Activated CD8-positive, alpha-beta T cell treated with anti-CD3 and anti-CD28 coated beads for 36 hours (primary cell): ENCODE measurements at regions not wholly inside any gene's neighbourhood (a gene's known extent, or its start where the extent isn't known, plus 50 kb on each side); places are given as distances from the start of the nearest gene placed in this dataset.

Source experiments
- ATAC-seq: fragments of 200-7000 bp; cut with Tn5 transposase; one replicate; pipeline ENCODE4 v1.10.0; 2021; ENCODE audit warnings: mild to moderate bottlenecking, moderate library complexity
- CTCF ChIA-PET: fragments of 350-600 bp; sonication (Branson Sonifier 250); formaldehyde crosslinking; loops from one replicate; lab custom pipeline; 2021; ENCODE audit warnings: antibody characterized with exemption; lab: Charles Lee
- POLR2A ChIA-PET: fragments of 350-600 bp; sonication (Branson Sonifier 250); formaldehyde crosslinking; loops from one replicate; lab custom pipeline; 2021; ENCODE audit warnings: antibody characterized with exemption; lab: Charles Lee
- DNase-seq: peaks from one replicate; pipeline ENCODE4 v3.0.0-alpha.2; 2020
- H3K27ac Mint-ChIP-seq: one replicate; pipeline ENCODE4 v1.8.0; 2021; ENCODE audit warnings: mild to moderate bottlenecking, mixed read lengths
- H3K27me3 Mint-ChIP-seq: one replicate; pipeline ENCODE4 v1.8.0; 2021; ENCODE audit warnings: mixed read lengths
- H3K36me3 Mint-ChIP-seq: one replicate; pipeline ENCODE4 v1.8.0; 2021; ENCODE audit warnings: low read depth, mixed read lengths
- H3K4me1 Mint-ChIP-seq: one replicate; pipeline ENCODE4 v1.8.0; 2021; ENCODE audit warnings: low read depth, mixed read lengths
- H3K4me3 Mint-ChIP-seq: one replicate; pipeline ENCODE4 v1.8.0; 2021; ENCODE audit warnings: mild to moderate bottlenecking, moderate library complexity, mixed read lengths
- H3K9me3 Mint-ChIP-seq: one replicate; pipeline ENCODE4 v1.8.0; 2021; ENCODE audit warnings: mixed read lengths
- CTCF ChIP-seq: fragments of 200-600 bp; IDR thresholded peaks from one replicate; pipeline ENCODE4 v1.8.0; 2022; ENCODE audit warnings: antibody characterized with exemption, mild to moderate bottlenecking
- intact Hi-C: fragments of 100-400 bp; cut with micrococcal nuclease; formaldehyde crosslinking; loops from one replicate; pipeline ENCODE4 v1.10.0; 2022

- Mint-ChIP-seq H3K36me3 (no peaks in the 10 kb centered on the region), H3K4me3 (no peak overlapping the region), H3K9me3 (no peaks in the 10 kb centered on the region), H3K27me3 (peaks cover 2% of the 10 kb centered on the region), H3K27ac (peak overlapping the region; percentile 10), H3K4me1 (peaks cover 7% of the 10 kb centered on the region)
- ATAC-seq (peak; percentile 76), DNase-seq (peak; percentile 52)
- intact Hi-C loops: no loop called here
- ChIA-PET CTCF (no interaction called here), POLR2A (no interaction called here)
- no peak for TF ChIP-seq CTCF
Observed at GRCh38 chr3:17964108-17964507, 221.7 kb upstream of the TBC1D5 start.

GRCh38 chr3:17955411-17955810 lies 213.0 kb upstream of the TBC1D5 start:
- ChIA-PET POLR2A (no interaction called here), CTCF (no interaction called here)
- intact Hi-C loops: no loop called here
- ATAC-seq (no peak), DNase-seq (no peak)
- Mint-ChIP-seq H3K27me3 (no peaks in the 10 kb centered on the region), H3K9me3 (peaks cover 19% of the 10 kb centered on the region), H3K27ac (no peak overlapping the region), H3K4me3 (no peak overlapping the region), H3K36me3 (peaks cover 2% of the 10 kb centered on the region), H3K4me1 (no peaks in the 10 kb centered on the region)
- TF ChIP-seq CTCF: no peak

- no peaks in the 10 kb centered on the region for H3K4me1 Mint-ChIP-seq
- no peak for TF ChIP-seq CTCF
Observed at GRCh38 chr3:17954801-17955200, 212.4 kb upstream of the TBC1D5 start.

GRCh38 chr3:17951241-17951640 lies 208.8 kb upstream of the TBC1D5 start:
- peaks cover 4% of the 10 kb centered on the region for H3K27me3 Mint-ChIP-seq
- intact Hi-C loops: no loop called here
- no peak overlapping the region for H3K4me3 Mint-ChIP-seq
- no peak overlapping the region for H3K27ac Mint-ChIP-seq
- POLR2A ChIA-PET: no interaction called here
- H3K4me1 Mint-ChIP-seq: no peaks in the 10 kb centered on the region
- no peak for TF ChIP-seq CTCF
- CTCF ChIA-PET: no interaction called here
- DNase-seq (no peak), ATAC-seq (no peak)
- peaks cover 2% of the 10 kb centered on the region for H3K36me3 Mint-ChIP-seq
- H3K9me3 Mint-ChIP-seq: peaks cover 20% of the 10 kb centered on the region

More at GRCh38 chr3:17954801-17955200, 212.4 kb upstream of the TBC1D5 start:
- ATAC-seq (no peak), DNase-seq (no peak)
- peaks cover 20% of the 10 kb centered on the region for H3K9me3 Mint-ChIP-seq
- H3K4me3 Mint-ChIP-seq: no peak overlapping the region
- POLR2A ChIA-PET: no interaction called here
- peaks cover 2% of the 10 kb centered on the region for H3K36me3 Mint-ChIP-seq
- no peaks in the 10 kb centered on the region for H3K27me3 Mint-ChIP-seq
- intact Hi-C loops: no loop called here
- CTCF ChIA-PET: interaction anchor here (0.7 kb wide), 1 partner anchor 9 kb away, joined by 3 read pairs; no protein-coding TSS in a partner anchor
- H3K27ac Mint-ChIP-seq: no peak overlapping the region

GRCh38 chr3:17949101-17949500 lies 206.7 kb upstream of the TBC1D5 start:
- Mint-ChIP-seq H3K27ac (no peak overlapping the region), H3K4me3 (no peak overlapping the region), H3K36me3 (peaks cover 2% of the 10 kb centered on the region), H3K4me1 (peaks cover 3% of the 10 kb centered on the region), H3K27me3 (peaks cover 4% of the 10 kb centered on the region), H3K9me3 (peaks cover 20% of the 10 kb centered on the region)
- POLR2A ChIA-PET: no interaction called here
- intact Hi-C loops: no loop called here
- TF ChIP-seq CTCF: no peak
- no peak for ATAC-seq
- peak; percentile 12 for DNase-seq
- CTCF ChIA-PET: interaction anchor here (1.0 kb wide), 1 partner anchor 18 kb away, joined by 3 read pairs; no protein-coding TSS in a partner anchor
